Tibial artery (tissue), 4 donors: ENCODE measurements at regions not wholly inside any gene's neighbourhood (a gene's known extent, or its start where the extent isn't known, plus 50 kb on each side); places are given as distances from the start of the nearest gene placed in this dataset.

Experiments used
- DNase-seq, 2 donors: peaks; one replicate each; pipeline ENCODE4 v3.0.0-alpha.2; 2019
- H3K27ac ChIP-seq, 2 donors: fragments of 200-600 bp; sonication (generic) in 1 of 2; 1 replicate in 1 of 2; 2 replicates in 1 of 2; pipeline ENCODE4 v1.5.1; 2018 to 2019; ENCODE audit warnings: mild to moderate bottlenecking in 1 of 2
- H3K27me3 ChIP-seq, 2 donors: fragments of 200-600 bp; sonication (generic) in 1 of 2; one replicate each; pipeline versions ENCODE4 v1.5.1 to v1.6.0; 2016 to 2019
- H3K36me3 ChIP-seq, 3 donors: fragments of 200-600 bp; sonication (generic) in 2 of 3; one replicate each; pipeline ENCODE4 v1.5.1; 2016 to 2019; ENCODE audit warnings: mild to moderate bottlenecking in 2 of 3
- H3K4me1 ChIP-seq, 4 donors: fragments of 200-600 bp; sonication (generic) in 2 of 4; 1 replicate in 3 of 4; 2 replicates in 1 of 4; pipeline ENCODE4 v1.5.1; 2016 to 2019
- H3K4me3 ChIP-seq, 2 donors: fragments of 200-600 bp; sonication (generic) in 1 of 2; 1 replicate in 1 of 2; 2 replicates in 1 of 2; pipeline ENCODE4 v1.5.1; 2018 to 2019; ENCODE audit warnings: mild to moderate bottlenecking in 2 of 2
- H3K9me3 ChIP-seq, 3 donors: fragments of 200-600 bp; sonication (generic) in 1 of 3; one replicate each; pipeline ENCODE4 v1.5.1; 2016 to 2019
- CTCF ChIP-seq, 2 experiments: fragments of 200-600 bp in 1 of 2; fragments of 450-650 bp in 1 of 2; IDR thresholded peaks; one replicate each; pipeline ENCODE4 v1.5.1; 2017 to 2019; ENCODE audit warnings: antibody characterized with exemption in 2 of 2, mild to moderate bottlenecking in 1 of 2, moderate library complexity in 1 of 2
- intact Hi-C: fragments of 100-400 bp; cut with DNase I; formaldehyde crosslinking; loops from one replicate; pipeline ENCODE4 v1.15.0; 2023; ENCODE audit warnings: low total_unique reads

GRCh38 chr6:40937491-40937890 is 101.5 kb downstream of the UNC5CL start:
- no peak overlapping the region for H3K4me3 ChIP-seq
- H3K27me3 ChIP-seq, result no peaks in the 10 kb centered on the region
- H3K36me3 ChIP-seq, result no peaks in the 10 kb centered on the region
- H3K4me1 ChIP-seq, result no peaks in the 10 kb centered on the region
- intact Hi-C loops, result no loop called here
- TF ChIP-seq CTCF (IDR thresholded peaks at IDR 0.05), result no peak
- no peak overlapping the region for H3K27ac ChIP-seq
- H3K9me3 ChIP-seq, result no peaks in the 10 kb centered on the region
- no peak for DNase-seq

DNA sequence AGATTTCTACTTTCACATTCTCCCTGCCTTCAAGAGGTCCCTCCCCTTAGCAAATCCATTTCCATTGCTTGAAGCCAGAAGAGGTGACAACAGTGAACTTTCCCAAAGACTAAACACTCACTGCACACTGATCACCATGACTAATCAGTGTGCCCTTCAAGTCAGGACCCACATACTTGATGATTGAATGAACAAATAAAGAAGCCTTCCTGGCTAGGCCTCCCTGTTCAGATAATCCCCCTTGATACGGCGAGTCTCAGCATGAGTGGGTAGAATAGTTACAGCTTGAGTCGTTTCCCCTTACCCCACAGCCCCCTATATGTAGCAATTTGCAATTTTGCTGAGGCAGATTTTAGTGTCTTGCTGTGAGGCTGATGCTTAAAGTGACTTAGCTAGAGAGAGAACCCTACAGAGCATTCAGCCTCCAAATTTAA is 102.2 kb downstream of the UNC5CL start:
- Histone ChIP-seq H3K4me3 (no peak overlapping the region), H3K36me3 (no peaks in the 10 kb centered on the region), H3K27ac (no peak overlapping the region), H3K9me3 (no peaks in the 10 kb centered on the region), H3K4me1 (no peaks in the 10 kb centered on the region), H3K27me3 (no peaks in the 10 kb centered on the region)
- DNase-seq, result no peak
- intact Hi-C loops, result no loop called here
- TF ChIP-seq CTCF (IDR thresholded peaks at IDR 0.05), result no peak

DNA sequence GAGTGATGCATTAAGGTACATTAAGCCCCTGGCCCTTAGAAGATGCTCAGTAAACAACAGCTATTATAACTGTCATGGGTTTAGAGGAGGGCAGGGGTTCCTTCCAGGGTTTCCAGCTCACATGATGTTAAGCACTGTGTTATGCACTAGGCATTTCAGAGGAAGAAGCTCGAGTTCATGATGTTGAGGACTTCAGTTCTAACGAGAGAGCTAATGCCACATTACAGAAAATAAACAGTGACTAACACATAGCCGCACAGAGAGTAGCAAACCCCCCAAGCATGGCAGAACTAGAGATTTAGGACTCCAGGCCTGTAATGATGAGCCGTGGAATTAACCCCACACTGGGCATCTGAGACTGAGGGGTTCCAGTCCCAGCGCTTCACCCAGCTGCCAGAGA is 105.2 kb downstream of the UNC5CL start:
- no peaks in the 10 kb centered on the region for H3K36me3 ChIP-seq
- no peaks in the 10 kb centered on the region for H3K27me3 ChIP-seq
- no peaks in the 10 kb centered on the region for H3K9me3 ChIP-seq
- H3K4me3 ChIP-seq, result no peak overlapping the region
- no peak overlapping the region for H3K27ac ChIP-seq
- no peak for TF ChIP-seq CTCF (IDR thresholded peaks at IDR 0.05)
- intact Hi-C loops, result no loop called here
- H3K4me1 ChIP-seq, result no peaks in the 10 kb centered on the region
- DNase-seq, result no peak

DNA sequence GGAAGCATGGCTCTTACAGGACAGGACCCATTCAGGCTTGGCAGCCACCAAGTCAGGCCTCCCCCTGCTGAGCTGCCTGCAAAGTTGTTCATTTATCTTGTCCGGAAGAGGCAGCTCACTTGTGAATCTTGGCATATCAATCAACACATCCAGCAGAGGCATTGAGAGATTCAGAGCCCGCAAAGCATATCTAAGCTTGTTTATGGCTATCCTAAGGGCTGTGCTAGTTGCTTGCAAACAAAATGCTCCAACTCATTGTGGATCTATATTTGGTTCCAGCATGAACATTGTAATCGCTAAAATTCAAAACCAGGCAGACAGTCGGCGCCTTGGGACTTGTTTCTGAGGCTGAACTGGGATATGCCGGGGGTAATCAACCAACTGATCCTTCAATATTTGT is 106.1 kb downstream of the UNC5CL start:
- DNase-seq, result no peak
- Histone ChIP-seq H3K36me3 (no peaks in the 10 kb centered on the region), H3K4me1 (no peaks in the 10 kb centered on the region), H3K27me3 (no peaks in the 10 kb centered on the region), H3K4me3 (no peak overlapping the region), H3K9me3 (no peaks in the 10 kb centered on the region), H3K27ac (no peak overlapping the region)
- TF ChIP-seq CTCF (IDR thresholded peaks at IDR 0.05), result no peak
- intact Hi-C loops, result no loop called here

DNA sequence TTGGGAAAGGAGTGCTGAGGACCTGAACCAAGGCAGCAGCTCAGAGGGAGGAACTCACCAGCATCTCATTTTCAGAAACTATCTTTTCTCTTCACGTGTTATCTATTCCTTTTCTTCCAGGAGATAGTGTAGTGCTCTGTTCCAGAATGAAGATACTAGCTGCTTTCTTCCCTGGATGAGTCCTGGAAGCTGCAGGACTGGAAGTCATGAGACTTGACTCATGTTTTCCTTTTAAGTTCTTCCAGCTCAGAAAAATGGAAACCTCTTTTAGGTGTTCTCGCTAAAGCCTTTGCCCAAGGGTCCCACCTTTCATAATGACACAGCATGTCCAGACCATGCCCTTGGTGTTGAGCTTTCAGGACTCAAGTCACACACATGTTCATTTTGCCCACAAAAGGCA is 106.7 kb downstream of the UNC5CL start:
- Histone ChIP-seq H3K9me3 (no peaks in the 10 kb centered on the region), H3K27ac (no peak overlapping the region), H3K36me3 (no peaks in the 10 kb centered on the region), H3K27me3 (no peaks in the 10 kb centered on the region), H3K4me3 (no peak overlapping the region), H3K4me1 (no peaks in the 10 kb centered on the region)
- intact Hi-C loops, result no loop called here
- TF ChIP-seq CTCF (IDR thresholded peaks at IDR 0.05), result no peak
- DNase-seq, result no peak

GRCh38 chr6:40931931-40932330 is 107.1 kb downstream of the UNC5CL start:
- H3K4me3 ChIP-seq, result no peak overlapping the region
- no peaks in the 10 kb centered on the region for H3K36me3 ChIP-seq
- H3K9me3 ChIP-seq, result no peaks in the 10 kb centered on the region
- H3K4me1 ChIP-seq, result no peaks in the 10 kb centered on the region
- intact Hi-C loops, result no loop called here
- no peak for DNase-seq
- TF ChIP-seq CTCF (IDR thresholded peaks at IDR 0.05), result no peak
- H3K27ac ChIP-seq, result no peak overlapping the region
- no peaks in the 10 kb centered on the region for H3K27me3 ChIP-seq
